SK-N-SH treated with all-trans-retinoic acid at 6 μM for 48 hours (cell line): ENCODE measurements at regions not wholly inside any gene's neighbourhood (a gene's known extent, or its start where the extent isn't known, plus 50 kb on each side); places are given as distances from the start of the nearest gene placed in this dataset.

ENCODE experiments used
- ATAC-seq: fragments of 200-7000 bp; cut with Tn5 transposase; 3 replicates; pipeline ENCODE4 v1.9.1; 2020; ENCODE audit warnings: mild to moderate bottlenecking, moderate library complexity
- ARNTL ChIP-seq: fragments of 450-650 bp; formaldehyde crosslinking; IDR thresholded peaks from 2 replicates; pipeline ENCODE4 v1.5.0; 2020; ENCODE audit warnings: low read depth, mild to moderate bottlenecking, moderate library complexity, borderline replicate concordance
- BACH2 ChIP-seq: fragments of 250-450 bp; sonication (Bioruptor Pico); IDR thresholded peaks from 2 replicates; pipeline ENCODE4 v1.9.0; 2021; ENCODE audit warnings: mild to moderate bottlenecking, borderline replicate concordance
- CSDC2 ChIP-seq: fragments of 250-450 bp; sonication (Bioruptor Pico); IDR thresholded peaks from 2 replicates; pipeline ENCODE4 v1.5.0; 2020; ENCODE audit warnings: mild to moderate bottlenecking, moderate library complexity
- ESRRG ChIP-seq: fragments of 250-450 bp; sonication (Bioruptor Pico); IDR thresholded peaks from 2 replicates; pipeline ENCODE4 v1.6.1; 2021; ENCODE audit warnings: mild to moderate bottlenecking
- GLIS3 ChIP-seq: fragments of 250-450 bp; sonication (Bioruptor Pico); IDR thresholded peaks from 2 replicates; pipeline ENCODE4 v1.5.0; 2020; ENCODE audit warnings: mild to moderate bottlenecking, moderate library complexity
- ISL1 ChIP-seq: fragments of 250-450 bp; sonication (Bioruptor Pico); IDR thresholded peaks from 2 replicates; pipeline ENCODE4 v2.1.2; 2022; ENCODE audit warnings: mild to moderate bottlenecking, moderate library complexity
- OSR1 ChIP-seq: fragments of 250-450 bp; sonication (Bioruptor Pico); IDR thresholded peaks from 2 replicates; pipeline ENCODE4 v1.8.0; 2022; ENCODE audit warnings: moderate library complexity, mild to moderate bottlenecking, inconsistent platforms
- PPARA ChIP-seq: fragments of 250-450 bp; sonication (Bioruptor Pico); IDR thresholded peaks from 2 replicates; pipeline ENCODE4 v1.5.0; 2020; ENCODE audit warnings: mild to moderate bottlenecking, borderline replicate concordance
- SNAI2 ChIP-seq: fragments of 250-450 bp; sonication (Bioruptor Pico); IDR thresholded peaks from 2 replicates; pipeline ENCODE4 v1.5.0; 2020; ENCODE audit warnings: mild to moderate bottlenecking, moderate library complexity
- TCF4 ChIP-seq: fragments of 250-450 bp; sonication (Bioruptor Pico); IDR thresholded peaks from 2 replicates; pipeline ENCODE4 v1.8.0; 2021; ENCODE audit warnings: mild to moderate bottlenecking, moderate library complexity, borderline replicate concordance
- TOX ChIP-seq: fragments of 250-450 bp; sonication (Bioruptor Pico); IDR thresholded peaks from 2 replicates; pipeline ENCODE4 v1.8.0; 2021; ENCODE audit warnings: mild to moderate bottlenecking, moderate library complexity, borderline replicate concordance
- ZC3H10 ChIP-seq: fragments of 250-450 bp; sonication (Bioruptor Pico); IDR thresholded peaks from 2 replicates; pipeline ENCODE4 v1.5.1; 2021; ENCODE audit warnings: mild to moderate bottlenecking, moderate library complexity
- ZFP30 ChIP-seq: fragments of 450-650 bp; formaldehyde crosslinking; IDR thresholded peaks from 2 replicates; pipeline ENCODE4 v1.5.0; 2022; ENCODE audit warnings: mild to moderate bottlenecking, moderate library complexity
- ZNF565 ChIP-seq: fragments of 450-650 bp; formaldehyde crosslinking; conservative IDR thresholded peaks from 2 replicates; pipeline ENCODE4 v1.5.0; 2020; ENCODE audit warnings: low read depth, mild to moderate bottlenecking, moderate library complexity
- ZNF70 ChIP-seq: fragments of 450-650 bp; formaldehyde crosslinking; IDR thresholded peaks from 2 replicates; pipeline ENCODE4 v1.5.0; 2020; ENCODE audit warnings: mild to moderate bottlenecking, moderate library complexity
- ZNF8 ChIP-seq: fragments of 450-650 bp; formaldehyde crosslinking; IDR thresholded peaks from 2 replicates; pipeline ENCODE4 v1.5.0; 2020; ENCODE audit warnings: mild to moderate bottlenecking, moderate library complexity
- TF ChIP-seq, protein P1 (sequence below): fragments of 250-450 bp; sonication (Bioruptor Pico); IDR thresholded peaks from 2 replicates; pipeline ENCODE4 v1.5.1; 2021; ENCODE audit warnings: mild to moderate bottlenecking, moderate library complexity
- TF ChIP-seq, protein P2 (sequence below): fragments of 250-450 bp; sonication (Bioruptor Pico); IDR thresholded peaks from 2 replicates; pipeline ENCODE4 v1.5.0; 2020; ENCODE audit warnings: mild to moderate bottlenecking, moderate library complexity
- TF ChIP-seq, protein P3 (sequence below): fragments of 250-450 bp; sonication (Bioruptor Pico); IDR thresholded peaks from 2 replicates; pipeline ENCODE4 v1.5.1; 2020; ENCODE audit warnings: low read depth, mild to moderate bottlenecking, moderate library complexity
- TF ChIP-seq, protein P4 (sequence below): fragments of 250-450 bp; sonication (Bioruptor Pico); IDR thresholded peaks from 2 replicates; pipeline ENCODE4 v1.8.0; 2020; ENCODE audit warnings: mild to moderate bottlenecking, moderate library complexity, borderline replicate concordance

DNA sequence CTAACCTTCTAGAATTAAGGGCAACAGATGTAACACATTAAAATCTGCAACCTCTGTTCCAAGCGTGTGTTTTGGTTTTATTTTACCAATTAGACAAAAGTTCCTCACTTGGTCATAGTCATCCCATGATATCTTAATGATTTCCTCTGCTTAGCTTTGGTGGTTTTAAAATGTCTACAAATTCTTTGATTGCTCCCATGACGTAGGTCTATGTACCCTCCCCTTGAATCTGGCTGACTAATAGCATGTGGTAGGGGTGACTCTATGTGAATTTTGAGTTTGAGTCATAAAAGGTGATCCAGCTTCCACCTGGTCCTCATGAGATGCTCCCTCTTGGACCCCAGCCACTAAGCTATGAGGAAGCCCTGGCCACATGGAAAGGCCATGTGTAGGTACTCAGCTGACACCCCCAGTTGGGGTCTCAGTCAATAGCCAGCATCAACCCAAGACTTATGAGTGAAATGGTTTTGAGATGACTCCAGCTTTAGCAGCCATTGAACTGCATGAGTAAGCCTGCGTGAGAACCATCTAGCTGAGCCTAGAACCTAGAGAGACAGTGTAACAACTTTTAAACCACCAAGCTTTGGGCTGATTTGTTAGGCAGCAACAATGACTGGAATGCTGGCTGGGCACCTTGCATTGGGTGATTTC lies 247.1 kb downstream of the MSRB3 start:
- ATAC-seq = no peak
- TF ChIP-seq PPARA (CRISPR knock-in tag) (no peak), ESRRG (CRISPR knock-in tag) (no peak), ZFP30 (CRISPR knock-in tag) (no peak), BACH2 (CRISPR knock-in tag) (no peak), TOX (no peak), CSDC2 (CRISPR knock-in tag) (no peak), GLIS3 (CRISPR knock-in tag) (no peak), ARNTL (CRISPR knock-in tag) (no peak)
- TF ChIP-seq, protein P1, sequence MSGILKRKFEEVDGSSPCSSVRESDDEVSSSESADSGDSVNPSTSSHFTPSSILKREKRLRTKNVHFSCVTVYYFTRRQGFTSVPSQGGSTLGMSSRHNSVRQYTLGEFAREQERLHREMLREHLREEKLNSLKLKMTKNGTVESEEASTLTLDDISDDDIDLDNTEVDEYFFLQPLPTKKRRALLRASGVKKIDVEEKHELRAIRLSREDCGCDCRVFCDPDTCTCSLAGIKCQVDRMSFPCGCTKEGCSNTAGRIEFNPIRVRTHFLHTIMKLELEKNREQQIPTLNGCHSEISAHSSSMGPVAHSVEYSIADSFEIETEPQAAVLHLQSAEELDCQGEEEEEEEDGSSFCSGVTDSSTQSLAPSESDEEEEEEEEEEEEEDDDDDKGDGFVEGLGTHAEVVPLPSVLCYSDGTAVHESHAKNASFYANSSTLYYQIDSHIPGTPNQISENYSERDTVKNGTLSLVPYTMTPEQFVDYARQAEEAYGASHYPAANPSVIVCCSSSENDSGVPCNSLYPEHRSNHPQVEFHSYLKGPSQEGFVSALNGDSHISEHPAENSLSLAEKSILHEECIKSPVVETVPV (CRISPR knock-in tag) = no peak
- TF ChIP-seq, protein P2, sequence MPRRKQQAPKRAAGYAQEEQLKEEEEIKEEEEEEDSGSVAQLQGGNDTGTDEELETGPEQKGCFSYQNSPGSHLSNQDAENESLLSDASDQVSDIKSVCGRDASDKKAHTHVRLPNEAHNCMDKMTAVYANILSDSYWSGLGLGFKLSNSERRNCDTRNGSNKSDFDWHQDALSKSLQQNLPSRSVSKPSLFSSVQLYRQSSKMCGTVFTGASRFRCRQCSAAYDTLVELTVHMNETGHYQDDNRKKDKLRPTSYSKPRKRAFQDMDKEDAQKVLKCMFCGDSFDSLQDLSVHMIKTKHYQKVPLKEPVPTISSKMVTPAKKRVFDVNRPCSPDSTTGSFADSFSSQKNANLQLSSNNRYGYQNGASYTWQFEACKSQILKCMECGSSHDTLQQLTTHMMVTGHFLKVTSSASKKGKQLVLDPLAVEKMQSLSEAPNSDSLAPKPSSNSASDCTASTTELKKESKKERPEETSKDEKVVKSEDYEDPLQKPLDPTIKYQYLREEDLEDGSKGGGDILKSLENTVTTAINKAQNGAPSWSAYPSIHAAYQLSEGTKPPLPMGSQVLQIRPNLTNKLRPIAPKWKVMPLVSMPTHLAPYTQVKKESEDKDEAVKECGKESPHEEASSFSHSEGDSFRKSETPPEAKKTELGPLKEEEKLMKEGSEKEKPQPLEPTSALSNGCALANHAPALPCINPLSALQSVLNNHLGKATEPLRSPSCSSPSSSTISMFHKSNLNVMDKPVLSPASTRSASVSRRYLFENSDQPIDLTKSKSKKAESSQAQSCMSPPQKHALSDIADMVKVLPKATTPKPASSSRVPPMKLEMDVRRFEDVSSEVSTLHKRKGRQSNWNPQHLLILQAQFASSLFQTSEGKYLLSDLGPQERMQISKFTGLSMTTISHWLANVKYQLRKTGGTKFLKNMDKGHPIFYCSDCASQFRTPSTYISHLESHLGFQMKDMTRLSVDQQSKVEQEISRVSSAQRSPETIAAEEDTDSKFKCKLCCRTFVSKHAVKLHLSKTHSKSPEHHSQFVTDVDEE (CRISPR knock-in tag) = no peak
- TF ChIP-seq, protein P3, sequence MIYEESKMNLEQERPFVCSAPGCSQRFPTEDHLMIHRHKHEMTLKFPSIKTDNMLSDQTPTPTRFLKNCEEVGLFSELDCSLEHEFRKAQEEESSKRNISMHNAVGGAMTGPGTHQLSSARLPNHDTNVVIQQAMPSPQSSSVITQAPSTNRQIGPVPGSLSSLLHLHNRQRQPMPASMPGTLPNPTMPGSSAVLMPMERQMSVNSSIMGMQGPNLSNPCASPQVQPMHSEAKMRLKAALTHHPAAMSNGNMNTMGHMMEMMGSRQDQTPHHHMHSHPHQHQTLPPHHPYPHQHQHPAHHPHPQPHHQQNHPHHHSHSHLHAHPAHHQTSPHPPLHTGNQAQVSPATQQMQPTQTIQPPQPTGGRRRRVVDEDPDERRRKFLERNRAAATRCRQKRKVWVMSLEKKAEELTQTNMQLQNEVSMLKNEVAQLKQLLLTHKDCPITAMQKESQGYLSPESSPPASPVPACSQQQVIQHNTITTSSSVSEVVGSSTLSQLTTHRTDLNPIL (CRISPR knock-in tag) = no peak
- TF ChIP-seq, protein P4, sequence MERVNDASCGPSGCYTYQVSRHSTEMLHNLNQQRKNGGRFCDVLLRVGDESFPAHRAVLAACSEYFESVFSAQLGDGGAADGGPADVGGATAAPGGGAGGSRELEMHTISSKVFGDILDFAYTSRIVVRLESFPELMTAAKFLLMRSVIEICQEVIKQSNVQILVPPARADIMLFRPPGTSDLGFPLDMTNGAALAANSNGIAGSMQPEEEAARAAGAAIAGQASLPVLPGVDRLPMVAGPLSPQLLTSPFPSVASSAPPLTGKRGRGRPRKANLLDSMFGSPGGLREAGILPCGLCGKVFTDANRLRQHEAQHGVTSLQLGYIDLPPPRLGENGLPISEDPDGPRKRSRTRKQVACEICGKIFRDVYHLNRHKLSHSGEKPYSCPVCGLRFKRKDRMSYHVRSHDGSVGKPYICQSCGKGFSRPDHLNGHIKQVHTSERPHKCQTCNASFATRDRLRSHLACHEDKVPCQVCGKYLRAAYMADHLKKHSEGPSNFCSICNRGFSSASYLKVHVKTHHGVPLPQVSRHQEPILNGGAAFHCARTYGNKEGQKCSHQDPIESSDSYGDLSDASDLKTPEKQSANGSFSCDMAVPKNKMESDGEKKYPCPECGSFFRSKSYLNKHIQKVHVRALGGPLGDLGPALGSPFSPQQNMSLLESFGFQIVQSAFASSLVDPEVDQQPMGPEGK (CRISPR knock-in tag) = no peak
- TF ChIP-seq, all 23 proteins: peak for 0

DNA sequence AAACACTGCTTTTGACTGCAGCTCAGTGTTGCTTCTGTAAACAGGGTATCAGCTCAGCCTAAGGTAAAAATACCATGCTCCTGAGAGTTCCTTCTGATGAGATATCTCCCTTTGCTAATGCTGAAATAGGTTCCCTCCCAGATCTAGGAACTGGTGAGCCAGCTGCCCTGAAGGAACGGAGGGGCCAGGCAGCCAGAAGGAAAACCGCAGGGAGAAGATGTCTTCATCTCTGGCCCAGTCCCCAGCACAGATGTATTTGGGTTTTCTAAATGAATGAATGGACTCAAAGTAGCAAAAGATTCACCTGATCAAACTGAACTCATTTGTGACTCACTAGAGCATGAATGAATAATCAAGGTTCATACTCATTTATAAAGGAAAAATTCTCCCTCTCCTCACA lies 247.8 kb downstream of the MSRB3 start:
- ATAC-seq = no peak
- TF ChIP-seq, protein P4 (CRISPR knock-in tag) = no peak
- TF ChIP-seq, protein P3 (CRISPR knock-in tag) = no peak
- TF ChIP-seq CSDC2 (CRISPR knock-in tag) = no peak
- TF ChIP-seq, protein P2 (CRISPR knock-in tag) = no peak
- TF ChIP-seq SNAI2 = no peak
- no peak for TF ChIP-seq ZC3H10
- TF ChIP-seq TOX = no peak
- TF ChIP-seq ZNF565 (CRISPR knock-in tag) = no peak
- no peak for TF ChIP-seq ZNF70 (CRISPR knock-in tag)
- TF ChIP-seq ZNF8 (CRISPR knock-in tag) = no peak
- TF ChIP-seq ARNTL (CRISPR knock-in tag) = no peak
- no peak for TF ChIP-seq TCF4 (CRISPR knock-in tag)
- no peak for TF ChIP-seq ZFP30 (CRISPR knock-in tag)
- no peak for TF ChIP-seq PPARA (CRISPR knock-in tag)
- no peak for TF ChIP-seq ISL1
- no peak for TF ChIP-seq GLIS3 (CRISPR knock-in tag)
- no peak for TF ChIP-seq OSR1 (CRISPR knock-in tag)
